ENCODE measurements at regions not wholly inside any gene's neighbourhood (a gene's known extent, or its start where the extent isn't known, plus 50 kb on each side); places are given as distances from the start of the nearest gene placed in this dataset.

DNA sequence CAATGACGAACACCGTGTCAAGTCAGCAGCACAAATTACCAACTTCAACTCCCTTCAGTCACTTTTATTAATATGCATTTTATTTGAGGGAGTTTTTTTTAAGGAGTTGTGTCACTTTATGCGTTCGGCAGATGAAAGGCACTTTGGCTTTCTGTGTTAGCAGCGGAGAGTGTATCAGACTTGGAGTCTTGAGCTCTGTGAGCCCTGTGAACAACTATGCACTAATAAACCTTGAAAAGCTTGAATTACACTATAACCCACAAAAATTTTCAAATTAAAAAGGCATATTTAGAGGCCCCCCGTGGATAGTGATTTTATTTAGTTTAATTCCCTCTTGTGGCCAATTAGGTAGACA is 335.3 kb upstream of the NT5E start (continued):
- TF ChIP-seq, protein P1, sequence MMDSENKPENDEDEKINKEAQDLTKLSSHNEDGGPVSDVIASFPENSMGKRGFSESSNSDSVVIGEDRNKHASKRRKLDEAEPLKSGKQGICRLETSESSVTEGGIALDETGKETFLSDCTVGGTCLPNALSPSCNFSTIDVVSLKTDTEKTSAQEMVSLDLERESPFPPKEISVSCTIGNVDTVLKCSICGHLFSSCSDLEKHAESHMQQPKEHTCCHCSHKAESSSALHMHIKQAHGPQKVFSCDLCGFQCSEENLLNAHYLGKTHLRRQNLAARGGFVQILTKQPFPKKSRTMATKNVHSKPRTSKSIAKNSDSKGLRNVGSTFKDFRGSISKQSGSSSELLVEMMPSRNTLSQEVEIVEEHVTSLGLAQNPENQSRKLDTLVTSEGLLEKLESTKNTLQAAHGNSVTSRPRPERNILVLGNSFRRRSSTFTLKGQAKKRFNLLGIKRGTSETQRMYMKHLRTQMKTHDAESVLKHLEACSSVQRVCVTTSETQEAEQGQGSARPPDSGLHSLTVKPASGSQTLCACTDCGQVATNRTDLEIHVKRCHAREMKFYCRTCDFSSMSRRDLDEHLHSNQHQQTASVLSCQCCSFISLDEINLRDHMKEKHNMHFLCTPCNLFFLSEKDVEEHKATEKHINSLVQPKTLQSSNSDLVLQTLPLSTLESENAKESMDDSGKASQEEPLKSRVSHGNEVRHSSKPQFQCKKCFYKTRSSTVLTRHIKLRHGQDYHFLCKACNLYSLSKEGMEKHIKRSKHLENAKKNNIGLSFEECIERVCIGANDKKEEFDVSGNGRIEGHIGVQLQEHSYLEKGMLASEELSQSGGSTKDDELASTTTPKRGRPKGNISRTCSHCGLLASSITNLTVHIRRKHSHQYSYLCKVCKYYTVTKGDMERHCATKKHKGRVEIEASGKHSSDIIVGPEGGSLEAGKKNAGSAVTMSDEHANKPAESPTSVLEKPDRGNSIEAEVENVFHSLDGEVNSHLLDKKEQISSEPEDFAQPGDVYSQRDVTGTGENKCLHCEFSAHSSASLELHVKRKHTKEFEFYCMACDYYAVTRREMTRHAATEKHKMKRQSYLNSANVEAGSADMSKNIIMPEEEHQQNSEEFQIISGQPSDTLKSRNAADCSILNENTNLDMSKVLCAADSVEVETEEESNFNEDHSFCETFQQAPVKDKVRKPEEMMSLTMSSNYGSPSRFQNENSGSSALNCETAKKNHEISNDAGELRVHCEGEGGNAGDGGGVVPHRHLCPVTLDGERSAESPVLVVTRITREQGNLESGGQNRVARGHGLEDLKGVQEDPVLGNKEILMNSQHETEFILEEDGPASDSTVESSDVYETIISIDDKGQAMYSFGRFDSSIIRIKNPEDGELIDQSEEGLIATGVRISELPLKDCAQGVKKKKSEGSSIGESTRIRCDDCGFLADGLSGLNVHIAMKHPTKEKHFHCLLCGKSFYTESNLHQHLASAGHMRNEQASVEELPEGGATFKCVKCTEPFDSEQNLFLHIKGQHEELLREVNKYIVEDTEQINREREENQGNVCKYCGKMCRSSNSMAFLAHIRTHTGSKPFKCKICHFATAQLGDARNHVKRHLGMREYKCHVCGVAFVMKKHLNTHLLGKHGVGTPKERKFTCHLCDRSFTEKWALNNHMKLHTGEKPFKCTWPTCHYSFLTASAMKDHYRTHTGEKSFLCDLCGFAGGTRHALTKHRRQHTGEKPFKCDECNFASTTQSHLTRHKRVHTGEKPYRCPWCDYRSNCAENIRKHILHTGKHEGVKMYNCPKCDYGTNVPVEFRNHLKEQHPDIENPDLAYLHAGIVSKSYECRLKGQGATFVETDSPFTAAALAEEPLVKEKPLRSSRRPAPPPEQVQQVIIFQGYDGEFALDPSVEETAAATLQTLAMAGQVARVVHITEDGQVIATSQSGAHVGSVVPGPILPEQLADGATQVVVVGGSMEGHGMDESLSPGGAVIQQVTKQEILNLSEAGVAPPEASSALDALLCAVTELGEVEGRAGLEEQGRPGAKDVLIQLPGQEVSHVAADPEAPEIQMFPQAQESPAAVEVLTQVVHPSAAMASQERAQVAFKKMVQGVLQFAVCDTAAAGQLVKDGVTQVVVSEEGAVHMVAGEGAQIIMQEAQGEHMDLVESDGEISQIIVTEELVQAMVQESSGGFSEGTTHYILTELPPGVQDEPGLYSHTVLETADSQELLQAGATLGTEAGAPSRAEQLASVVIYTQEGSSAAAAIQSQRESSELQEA (IDR thresholded peaks at IDR 0.05; ENCODE audit: low read depth): no peak
- TF ChIP-seq MYC (IDR thresholded peaks at IDR 0.05; ENCODE audit: low read depth, low read length) (no peak), MYC (CRISPR knock-in tag; IDR thresholded peaks at IDR 0.05; ENCODE audit: borderline replicate concordance, low read depth) (no peak), JUN (IDR thresholded peaks at IDR 0.05; ENCODE audit: borderline replicate concordance, low read depth, low read length) (no peak), JUN (CRISPR knock-in tag; IDR thresholded peaks at IDR 0.05; ENCODE audit: borderline replicate concordance) (no peak), CBX8 (IDR thresholded peaks at IDR 0.05; ENCODE audit: borderline replicate concordance, extremely low read depth, low read depth, low read length, poor library complexity, severe bottlenecking) (no peak), ZNF589 (CRISPR knock-in tag; IDR thresholded peaks at IDR 0.05; ENCODE audit: low read depth) (no peak), ZNF551 (CRISPR knock-in tag; IDR thresholded peaks at IDR 0.05) (no peak), SUPT5H (IDR thresholded peaks at IDR 0.05) (no peak)

Measured in K562 (cell line).